Natural killer cell (primary cell): ENCODE measurements at regions not wholly inside any gene's neighbourhood (a gene's known extent, or its start where the extent isn't known, plus 50 kb on each side); places are given as distances from the start of the nearest gene placed in this dataset.

Source experiments
- ATAC-seq, 3 donors: fragments of 150-1000 bp in 2 of 3; fragments of 200-7000 bp in 1 of 3; cut with Tn5 transposase; 1 replicate in 1 of 3; 2 replicates in 2 of 3; pipeline ENCODE4 v1.10.0; 2021; ENCODE audit warnings: mild to moderate bottlenecking in 2 of 3, moderate library complexity in 2 of 3
- DNase-seq, 2 donors: peaks; one replicate each; pipeline versions ENCODE4 v3.0.0 to v3.0.0-alpha.2; 2013 to 2021; ENCODE audit warnings: mixed read lengths in 1 of 2
- H3K27ac ChIP-seq: one replicate; pipeline ENCODE4 v1.5.1; 2013; ENCODE audit warnings: mild to moderate bottlenecking, low read length
- H3K27me3 ChIP-seq: one replicate; pipeline ENCODE4 v1.6.1; 2013; ENCODE audit warnings: low read length; ENCODE audit not compliant: control insufficient read depth, insufficient read depth
- H3K36me3 ChIP-seq: one replicate; pipeline ENCODE4 v1.6.1; 2013; ENCODE audit warnings: low read length; ENCODE audit not compliant: control insufficient read depth, insufficient read depth
- H3K4me1 ChIP-seq: one replicate; pipeline ENCODE4 v1.6.1; 2013; ENCODE audit warnings: low read length; ENCODE audit not compliant: control insufficient read depth, insufficient read depth
- H3K4me3 ChIP-seq: one replicate; pipeline ENCODE4 v1.5.1; 2013; ENCODE audit warnings: low read length
- H3K9me3 ChIP-seq: one replicate; pipeline ENCODE4 v1.6.1; 2013; ENCODE audit warnings: low read length; ENCODE audit not compliant: control insufficient read depth, insufficient read depth
- H3K27ac Mint-ChIP-seq, 2 donors: one replicate each; pipeline ENCODE4 v1.8.0; 2022; ENCODE audit warnings: mild to moderate bottlenecking in 2 of 2, mixed read lengths in 2 of 2, moderate library complexity in 1 of 2
- H3K27me3 Mint-ChIP-seq, 2 donors: one replicate each; pipeline ENCODE4 v1.8.0; 2022; ENCODE audit warnings: low read depth in 2 of 2, mixed read lengths in 2 of 2
- H3K36me3 Mint-ChIP-seq: one replicate; pipeline ENCODE4 v1.8.0; 2022; ENCODE audit warnings: mixed read lengths
- H3K4me1 Mint-ChIP-seq, 2 donors: one replicate each; pipeline ENCODE4 v1.8.0; 2022; ENCODE audit warnings: mixed read lengths in 2 of 2
- H3K4me3 Mint-ChIP-seq: one replicate; pipeline ENCODE4 v1.8.0; 2022; ENCODE audit warnings: mild to moderate bottlenecking, moderate library complexity, mixed read lengths
- H3K9me3 Mint-ChIP-seq, 2 donors: one replicate each; pipeline ENCODE4 v1.8.0; 2022; ENCODE audit warnings: mixed read lengths in 2 of 2
- CTCF ChIP-seq: fragments of 200-600 bp; IDR thresholded peaks from one replicate; pipeline ENCODE4 v1.8.0; 2022; ENCODE audit warnings: antibody characterized with exemption
- WGBS: methylation state at CpG from one replicate; pipeline ENCODE4 v1.1.7; 2013; ENCODE audit warnings: missing lambda C conversion rate; ENCODE audit not compliant: insufficient coverage; 5-methylcytosine and 5-hydroxymethylcytosine counted together
- intact Hi-C: fragments of 100-400 bp; cut with micrococcal nuclease; formaldehyde crosslinking; loops from one replicate; pipeline ENCODE4 v1.14.2; 2022

- H3K4me1 Mint-ChIP-seq = no peaks in the 10 kb centered on the region
- ATAC-seq = no peak
- Histone ChIP-seq H3K4me3 (no peak overlapping the region), H3K27me3 (no peaks in the 10 kb centered on the region), H3K36me3 (no peaks in the 10 kb centered on the region), H3K4me1 (no peaks in the 10 kb centered on the region), H3K27ac (no peak overlapping the region), H3K9me3 (no peaks in the 10 kb centered on the region)
- no peak for TF ChIP-seq CTCF
- no peak overlapping the region for H3K27ac Mint-ChIP-seq
- no peak for DNase-seq
- H3K27me3 Mint-ChIP-seq = no peaks in the 10 kb centered on the region
- intact Hi-C loops = no loop called here
- no peak overlapping the region for H3K4me3 Mint-ChIP-seq
- peaks cover 7 to 11% of the 10 kb centered on the region in 2 donors for H3K9me3 Mint-ChIP-seq
- peaks cover 6% of the 10 kb centered on the region for H3K36me3 Mint-ChIP-seq
Observed at GRCh38 chr6:114558153-114558552, 215.3 kb upstream of the HS3ST5 start.

GRCh38 chr6:114556846-114557488 lies 214.1 kb upstream of the HS3ST5 start:
- peaks cover 14 to 18% of the 10 kb centered on the region in 2 donors for H3K9me3 Mint-ChIP-seq

DNA sequence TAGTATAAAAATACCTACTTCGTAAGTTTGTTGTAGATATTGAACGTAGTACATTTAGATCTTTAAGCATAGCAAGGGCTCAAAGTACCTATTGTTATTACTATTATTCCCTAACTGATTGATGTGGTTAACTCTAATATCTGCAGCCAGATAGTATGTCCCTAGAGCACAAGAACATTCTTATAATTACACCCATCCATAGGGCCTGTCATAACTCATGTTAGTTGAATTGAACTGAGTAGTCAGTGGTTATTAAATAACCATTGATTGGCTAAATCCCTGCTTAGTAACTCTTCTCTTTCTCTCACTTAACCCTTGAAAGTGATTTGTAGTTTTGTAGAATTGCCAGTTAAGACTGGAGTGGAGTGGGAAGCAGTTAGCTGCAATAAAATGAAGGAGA lies 207.5 kb upstream of the HS3ST5 start:
- no peak for DNase-seq
- Histone ChIP-seq H3K27ac (no peak overlapping the region), H3K36me3 (no peaks in the 10 kb centered on the region), H3K4me1 (no peaks in the 10 kb centered on the region), H3K9me3 (no peaks in the 10 kb centered on the region), H3K27me3 (no peaks in the 10 kb centered on the region), H3K4me3 (no peak overlapping the region)
- intact Hi-C loops = no loop called here
- no peak for ATAC-seq
- WGBS = no CpG with 5 or more reads among the region's 2 CpGs
- H3K4me1 Mint-ChIP-seq = no peaks in the 10 kb centered on the region
- H3K9me3 Mint-ChIP-seq = peaks cover 18 to 24% of the 10 kb centered on the region in 2 donors
- no peak overlapping the region for H3K27ac Mint-ChIP-seq
- no peaks in the 10 kb centered on the region for H3K27me3 Mint-ChIP-seq
- TF ChIP-seq CTCF = no peak
- peaks cover 17% of the 10 kb centered on the region for H3K36me3 Mint-ChIP-seq
- H3K4me3 Mint-ChIP-seq = no peak overlapping the region

More at GRCh38 chr6:114556846-114557488, 214.1 kb upstream of the HS3ST5 start:
- no peak for DNase-seq
- Mint-ChIP-seq H3K27me3 (no peaks in the 10 kb centered on the region), H3K4me3 (no peak overlapping the region), H3K36me3 (peaks cover 17% of the 10 kb centered on the region), H3K27ac (no peak overlapping the region), H3K4me1 (no peaks in the 10 kb centered on the region)
- 50% methylated on average over 1 of the region's 3 CpGs for WGBS
- Histone ChIP-seq H3K36me3 (no peaks in the 10 kb centered on the region), H3K4me3 (no peak overlapping the region), H3K27ac (no peak overlapping the region), H3K4me1 (no peaks in the 10 kb centered on the region), H3K27me3 (no peaks in the 10 kb centered on the region), H3K9me3 (no peaks in the 10 kb centered on the region)
- TF ChIP-seq CTCF = no peak
- ATAC-seq = no peak
- intact Hi-C loops = no loop called here

DNA sequence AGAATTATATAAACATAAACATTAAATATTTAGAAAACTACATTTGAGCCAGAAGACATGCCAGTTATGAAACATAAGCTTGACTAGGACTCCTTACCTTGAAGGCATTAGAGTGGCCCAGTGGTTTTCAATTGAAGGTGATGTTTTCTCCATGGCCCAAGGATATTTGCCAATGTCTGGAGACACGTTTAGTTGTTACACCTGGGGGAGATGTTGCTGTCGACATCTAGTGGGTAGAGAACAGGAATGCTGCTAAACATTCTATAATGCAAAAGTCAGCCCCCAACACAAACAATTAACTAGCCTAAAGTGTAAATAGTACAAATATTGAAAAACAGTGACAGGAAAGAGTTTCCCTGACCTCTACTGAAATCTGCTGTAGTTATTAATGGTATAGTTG lies 200.9 kb upstream of the HS3ST5 start:
- H3K27ac Mint-ChIP-seq = no peak overlapping the region
- H3K9me3 ChIP-seq = peaks cover 5% of the 10 kb centered on the region
- H3K4me3 Mint-ChIP-seq = no peak overlapping the region
- intact Hi-C loops = no loop called here
- no peaks in the 10 kb centered on the region for H3K4me1 Mint-ChIP-seq
- ATAC-seq (no peak), DNase-seq (no peak)
- H3K27ac ChIP-seq = no peak overlapping the region
- no peak for TF ChIP-seq CTCF
- peaks cover 14 to 18% of the 10 kb centered on the region in 2 donors for H3K9me3 Mint-ChIP-seq
- WGBS = 50% methylated on average over 1 of the region's 2 CpGs
- no peak overlapping the region for H3K4me3 ChIP-seq
- H3K27me3 Mint-ChIP-seq = no peaks in the 10 kb centered on the region
- no peaks in the 10 kb centered on the region for H3K36me3 ChIP-seq
- H3K4me1 ChIP-seq = no peaks in the 10 kb centered on the region
- H3K36me3 Mint-ChIP-seq = no peaks in the 10 kb centered on the region
- H3K27me3 ChIP-seq = no peaks in the 10 kb centered on the region
